K562 (cell line): ENCODE measurements at regions not wholly inside any gene's neighbourhood (a gene's known extent, or its start where the extent isn't known, plus 50 kb on each side); places are given as distances from the start of the nearest gene placed in this dataset. TPM values are rescaled to one million over a fixed set of nuclear protein-coding genes. Genes with fewer than 3 reads are reported as not detected.

Experiments used
- small RNA-seq: library from RNA; depleted of rRNA; stranded (forward); fragments of <200 nt; gene quantifications from one replicate; pipeline ENCODE3, GENCODE V24; 2014

Small RNA genes lying in the stretch of these regions (small RNA-seq; reads per million reads assigned to genes)
- gene AC114811.1: not detected
